GOT3 (cell line): ENCODE measurements at regions not wholly inside any gene's neighbourhood (a gene's known extent, or its start where the extent isn't known, plus 50 kb on each side); places are given as distances from the start of the nearest gene placed in this dataset.
"Not testable (repeated sequence)": the region's sequence is repeated elsewhere in the genome, so short reads cannot be mapped to it uniquely, and the experiment has no call there.

Source experiments
- DNase-seq: peaks from one replicate; lab custom pipeline; 2025; ENCODE audit warnings: mixed read lengths; lab: John Stamatoyannopoulos, UW

DNA sequence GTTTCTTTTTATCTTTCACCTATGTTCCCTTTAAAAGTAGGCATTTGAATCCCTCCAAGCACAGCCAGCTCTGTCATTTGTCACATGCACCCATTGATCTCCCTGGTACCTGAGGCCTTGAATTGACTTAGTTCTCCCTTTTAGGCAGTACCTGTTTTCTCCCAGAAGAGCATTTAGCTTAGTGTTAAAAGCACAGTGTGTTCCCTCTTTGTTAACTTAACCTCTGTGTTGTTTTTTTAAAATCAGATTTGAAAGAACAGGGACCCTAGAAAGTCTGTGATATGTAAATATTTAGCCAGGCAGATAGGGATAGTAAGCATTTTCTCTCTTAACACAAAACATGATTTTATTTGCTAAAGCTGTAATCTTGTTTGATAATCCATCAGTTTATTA lies 113.8 kb upstream of the SPATA31D4 start:
- no peak for DNase-seq

GRCh38 chr9:81814794-81815464 lies 113.3 kb upstream of the SPATA31D4 start:
- no peak for DNase-seq

DNA sequence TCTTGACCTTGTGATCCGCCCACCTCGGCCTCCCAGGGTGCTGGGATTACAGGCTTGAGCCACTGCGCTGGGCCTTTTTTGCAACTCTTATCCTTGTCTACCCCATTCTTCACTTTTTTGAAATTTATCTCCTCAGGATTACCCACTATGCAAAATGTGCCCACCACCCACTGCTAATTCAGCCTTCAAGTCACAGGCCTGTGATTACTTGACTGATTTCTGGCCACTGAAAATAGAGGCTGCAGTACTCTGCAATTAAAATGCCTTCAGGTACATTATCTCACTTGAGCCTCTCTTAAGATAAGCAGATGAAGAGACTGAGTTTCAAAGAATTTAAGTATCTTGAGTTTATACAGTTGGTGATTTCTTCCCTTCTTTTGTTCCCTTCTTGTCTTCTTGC lies 112.4 kb upstream of the SPATA31D4 start:
- no peak for DNase-seq

DNA sequence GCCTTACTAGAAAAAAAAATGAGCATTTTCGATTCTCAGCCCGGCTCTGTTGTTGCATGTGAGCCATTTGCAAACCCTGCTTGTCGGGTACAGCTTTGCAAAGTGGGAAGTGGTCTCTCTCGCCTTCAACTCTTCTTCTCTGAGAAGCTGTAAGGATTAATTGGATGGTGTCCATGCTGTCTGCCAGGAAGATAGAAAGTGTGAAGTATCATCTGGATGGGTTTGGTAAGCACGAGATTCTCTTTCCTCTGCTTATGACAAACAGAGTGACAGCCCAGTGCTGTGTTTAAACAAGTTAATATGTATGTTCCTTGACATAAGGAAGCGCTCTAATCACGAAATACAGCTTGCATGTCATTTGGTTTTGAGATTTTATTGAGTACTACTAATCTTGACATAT lies 109.1 kb upstream of the SPATA31D4 start:
- DNase-seq, result no peak

- DNase-seq, result no peak
Measured at GRCh38 chr9:81819859-81820546, 108.2 kb upstream of the SPATA31D4 start.

DNA sequence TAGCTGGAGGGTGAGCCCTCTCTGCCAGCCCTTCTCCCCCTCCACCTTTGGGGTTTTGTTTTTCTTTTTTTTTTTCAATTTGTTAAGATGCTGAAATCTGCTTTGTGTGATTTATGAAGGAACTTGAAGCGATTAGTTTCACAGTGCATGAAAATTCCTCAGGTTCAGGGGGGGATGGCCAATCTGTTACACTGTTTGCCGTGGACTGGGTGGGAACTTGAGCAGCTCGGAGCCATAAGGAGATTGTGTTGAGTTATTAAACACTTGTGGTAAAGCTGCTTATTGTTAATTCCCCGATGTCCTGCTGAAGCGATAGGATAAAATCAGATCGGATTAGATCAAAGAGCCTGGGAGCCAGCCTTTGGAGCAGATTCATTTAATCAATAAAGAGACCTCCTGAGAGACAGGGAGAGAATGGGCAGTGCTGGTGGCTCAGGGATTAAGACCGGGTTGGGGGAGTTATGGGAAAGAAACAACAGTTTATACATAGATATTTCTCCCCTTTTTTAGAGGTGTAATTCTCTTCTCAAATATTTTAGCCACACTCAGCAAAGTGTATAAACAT lies 105.8 kb upstream of the SPATA31D4 start:
- no peak for DNase-seq

DNA sequence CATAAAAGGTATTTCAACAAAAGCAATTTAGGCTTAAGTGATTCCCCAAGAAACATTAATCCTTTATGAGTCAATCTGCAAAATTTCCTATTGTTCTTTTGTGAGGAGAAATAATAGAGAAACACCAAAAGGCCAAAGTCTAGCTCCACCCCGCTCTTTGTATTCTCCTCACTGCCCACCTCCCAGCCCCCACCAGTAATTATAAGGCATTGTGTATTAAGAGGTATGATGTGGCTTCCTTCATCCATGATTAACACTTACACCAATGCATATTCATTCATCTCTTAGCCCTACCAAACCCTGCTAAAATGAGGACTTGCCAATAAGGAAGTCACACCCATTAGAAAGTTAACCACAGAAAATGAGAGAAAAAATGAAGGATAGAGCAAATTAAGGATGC lies 105.3 kb upstream of the SPATA31D4 start:
- no peak for DNase-seq

GRCh38 chr9:81823672-81824554 lies 104.3 kb upstream of the SPATA31D4 start:
- DNase-seq, result no peak

- no peak for DNase-seq
Measured at GRCh38 chr9:81824802-81825730, 103.2 kb upstream of the SPATA31D4 start.

- no peak for DNase-seq
Measured at GRCh38 chr9:81825846-81826516, 102.2 kb upstream of the SPATA31D4 start.

DNA sequence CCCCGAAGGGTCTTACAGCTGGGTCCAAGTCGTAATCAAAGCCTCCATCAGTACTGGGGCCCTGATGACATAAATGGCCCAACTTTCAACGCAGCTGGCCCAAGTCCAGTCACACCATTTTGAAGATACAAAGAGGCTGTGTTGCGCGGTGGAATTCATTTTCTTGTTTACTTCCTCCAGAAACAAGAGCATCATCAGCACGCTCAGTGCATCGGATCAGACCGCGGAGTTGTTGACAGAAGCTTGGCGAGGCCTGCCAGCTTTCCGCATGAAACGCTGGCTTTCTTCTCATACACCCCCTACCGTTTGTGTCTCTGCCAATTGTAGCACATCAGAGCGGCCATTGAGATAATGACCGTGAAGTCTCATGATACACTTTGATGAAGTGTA lies 101.7 kb upstream of the SPATA31D4 start:
- no peak for DNase-seq

DNA sequence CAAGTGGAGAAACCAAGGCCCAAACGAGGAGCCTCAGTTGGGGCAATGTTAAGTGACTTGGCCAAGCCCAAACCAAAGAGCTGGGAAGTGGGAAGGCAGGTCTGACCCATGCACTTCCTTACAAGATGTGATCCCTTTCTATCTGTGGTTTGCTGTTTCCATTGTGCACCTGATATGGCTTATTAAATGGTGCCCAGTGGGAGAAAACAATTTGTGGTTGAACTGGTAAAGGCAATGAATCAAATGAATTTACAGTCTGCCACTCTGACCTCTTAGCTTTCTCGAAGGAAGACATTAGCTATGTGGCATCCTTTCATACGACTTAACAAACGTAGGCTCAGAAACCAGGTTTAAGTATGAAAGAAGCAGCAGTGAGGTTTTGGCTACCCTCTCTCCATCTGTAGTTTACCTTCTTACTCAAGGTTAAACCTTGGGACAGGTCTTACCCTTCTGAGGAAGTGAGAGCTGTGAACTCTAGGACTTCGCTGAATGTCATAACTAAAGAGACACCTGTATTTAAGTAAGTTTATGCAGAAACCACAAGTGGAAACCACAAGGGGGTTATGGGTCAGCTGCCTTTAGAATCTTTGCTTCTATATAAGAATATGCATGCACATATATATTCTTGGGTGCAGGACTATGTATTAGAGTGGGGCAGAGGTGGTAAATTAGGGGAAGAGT lies 100.5 kb upstream of the SPATA31D4 start:
- no peak for DNase-seq

DNA sequence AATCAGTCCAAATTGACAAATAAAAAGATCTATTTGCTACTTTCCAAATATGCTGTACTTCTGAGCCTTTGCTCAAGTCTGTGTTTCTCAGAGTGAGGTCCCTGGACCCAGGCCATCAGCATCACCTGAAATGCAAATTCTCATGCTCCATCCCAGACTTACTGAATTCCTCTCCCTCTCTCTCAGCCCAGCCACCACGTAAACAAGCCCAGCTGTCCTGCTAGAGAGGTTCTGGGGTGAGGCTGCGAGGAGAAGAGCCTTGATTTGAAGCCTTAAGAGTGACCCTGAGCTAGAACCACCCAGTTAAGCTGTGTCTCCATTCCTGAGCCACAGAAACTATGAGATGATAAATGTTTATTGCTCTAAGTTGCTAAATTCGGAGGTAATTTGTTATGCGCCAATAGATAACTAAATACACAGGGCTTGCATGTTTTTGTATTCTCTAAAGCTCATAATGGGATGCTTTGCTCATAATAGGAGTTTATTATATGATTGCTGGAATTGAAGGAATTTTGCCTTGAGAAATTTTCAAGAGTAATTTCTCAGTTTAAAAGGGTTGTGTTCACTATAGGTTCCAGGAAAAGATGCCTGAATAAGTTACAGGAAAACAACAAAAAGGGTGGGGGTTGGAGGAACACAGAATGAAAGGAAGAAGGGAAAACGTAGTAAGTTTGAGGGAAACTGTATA lies 98.9 kb upstream of the SPATA31D4 start:
- DNase-seq, result no peak

- DNase-seq, result not testable (repeated sequence)
Measured at GRCh38 chr9:81830431-81830830, 97.8 kb upstream of the SPATA31D4 start.

DNA sequence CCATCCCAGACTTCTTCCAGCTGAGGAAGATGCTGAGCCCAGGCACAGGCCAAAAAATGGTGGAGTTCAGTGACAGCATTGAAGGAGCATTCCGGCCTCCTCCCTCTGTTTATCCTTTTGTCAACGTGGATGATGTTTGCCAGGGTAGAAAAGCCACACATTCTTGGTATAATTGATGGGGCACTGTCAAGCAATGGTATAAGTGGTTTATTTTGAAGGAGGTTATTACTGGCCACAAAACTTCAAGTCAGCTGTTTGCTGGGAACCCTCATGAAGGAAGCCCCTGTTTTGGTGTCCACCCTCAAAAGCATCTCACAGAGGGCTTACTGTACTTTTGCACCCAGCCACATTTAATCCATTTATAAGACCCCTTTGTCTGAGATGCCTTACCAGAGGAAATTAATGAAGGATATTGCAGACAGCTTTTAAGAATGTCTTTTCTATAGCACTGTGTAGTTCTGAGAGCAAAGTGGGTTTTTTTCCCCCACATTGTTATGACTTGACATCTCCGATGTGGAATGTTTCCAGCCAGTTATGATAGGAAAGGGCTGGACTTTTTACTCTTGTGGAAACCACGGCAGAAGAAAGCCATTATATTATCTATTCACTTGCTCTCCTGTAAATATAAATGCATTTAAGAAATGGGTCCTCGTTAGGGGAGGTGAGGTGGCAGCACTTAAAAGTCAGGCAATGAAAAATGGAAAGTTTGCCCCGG lies 95.5 kb upstream of the SPATA31D4 start:
- no peak for DNase-seq

DNA sequence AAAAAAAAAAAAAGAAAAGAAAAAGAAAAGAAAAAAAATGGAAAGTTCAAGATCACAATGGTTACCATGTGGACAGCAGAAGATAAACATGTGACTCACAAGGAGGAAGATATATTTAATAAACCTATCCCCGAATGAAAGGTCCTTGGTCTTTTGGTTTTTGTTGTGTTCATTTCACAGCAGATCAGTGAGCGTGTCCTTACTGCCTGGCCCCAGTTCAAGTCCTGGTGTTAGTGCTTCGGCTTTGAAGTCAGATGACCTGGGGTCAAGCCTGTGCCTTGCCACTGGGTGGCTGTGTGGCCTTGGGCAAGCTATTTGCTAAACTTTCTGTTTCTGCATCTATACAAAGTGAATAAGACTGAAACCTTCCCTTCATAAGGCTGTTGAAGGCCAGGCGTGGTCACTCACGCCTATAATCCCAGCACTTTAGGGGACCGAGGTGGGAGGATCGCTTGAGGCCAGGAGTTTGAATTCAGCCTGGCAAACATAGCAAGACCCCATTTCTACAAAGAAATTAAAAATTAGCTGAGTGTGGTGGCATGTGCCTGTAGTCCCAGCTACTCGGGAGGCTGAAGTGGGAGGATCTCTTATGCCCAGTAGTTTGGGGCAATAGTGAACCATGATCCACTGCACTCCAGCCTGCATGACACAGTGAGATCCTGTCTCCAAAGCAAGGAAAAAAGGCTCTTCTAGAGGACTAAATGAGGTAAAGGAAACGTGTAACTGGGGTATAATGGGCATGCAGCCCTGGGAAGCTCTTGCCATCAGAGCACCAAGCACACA lies 94.5 kb upstream of the SPATA31D4 start:
- no peak for DNase-seq

DNA sequence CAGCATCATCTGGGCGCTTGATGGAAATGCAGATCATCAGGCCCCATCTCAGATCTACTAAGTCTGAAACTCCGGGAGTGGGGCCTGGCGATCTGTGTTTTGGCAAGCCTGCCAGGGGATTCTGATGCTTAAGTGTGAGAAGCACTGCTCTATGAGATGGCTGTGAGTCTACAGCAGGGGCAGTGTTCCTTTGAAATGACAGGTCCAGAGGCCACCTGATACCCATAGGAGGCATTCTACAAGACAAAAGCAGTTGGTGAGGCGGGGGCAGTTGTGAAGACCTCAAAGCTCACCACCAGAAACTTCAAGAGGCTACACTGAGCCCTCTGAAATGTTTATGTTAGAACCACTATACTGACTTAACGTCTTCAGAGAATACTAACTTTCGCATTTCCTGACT lies 86.9 kb upstream of the SPATA31D4 start:
- DNase-seq, result no peak

- DNase-seq, result no peak
Measured at GRCh38 chr9:81844131-81844567, 84.1 kb upstream of the SPATA31D4 start.
